Activated CD8-positive, alpha-beta T cell treated with anti-CD3 and anti-CD28 coated beads for 36 hours (primary cell): ENCODE measurements at regions not wholly inside any gene's neighbourhood (a gene's known extent, or its start where the extent isn't known, plus 50 kb on each side); places are given as distances from the start of the nearest gene placed in this dataset.

ENCODE experiments used
- ATAC-seq: fragments of 200-7000 bp; cut with Tn5 transposase; one replicate; pipeline ENCODE4 v1.10.0; 2021; ENCODE audit warnings: mild to moderate bottlenecking, moderate library complexity
- CTCF ChIA-PET: fragments of 350-600 bp; sonication (Branson Sonifier 250); formaldehyde crosslinking; loops from one replicate; lab custom pipeline; 2021; ENCODE audit warnings: antibody characterized with exemption; lab: Charles Lee
- POLR2A ChIA-PET: fragments of 350-600 bp; sonication (Branson Sonifier 250); formaldehyde crosslinking; loops from one replicate; lab custom pipeline; 2021; ENCODE audit warnings: antibody characterized with exemption; lab: Charles Lee
- DNase-seq: peaks from one replicate; pipeline ENCODE4 v3.0.0-alpha.2; 2020
- H3K27ac Mint-ChIP-seq: one replicate; pipeline ENCODE4 v1.8.0; 2021; ENCODE audit warnings: mild to moderate bottlenecking, mixed read lengths
- H3K27me3 Mint-ChIP-seq: one replicate; pipeline ENCODE4 v1.8.0; 2021; ENCODE audit warnings: mixed read lengths
- H3K36me3 Mint-ChIP-seq: one replicate; pipeline ENCODE4 v1.8.0; 2021; ENCODE audit warnings: low read depth, mixed read lengths
- H3K4me1 Mint-ChIP-seq: one replicate; pipeline ENCODE4 v1.8.0; 2021; ENCODE audit warnings: low read depth, mixed read lengths
- H3K4me3 Mint-ChIP-seq: one replicate; pipeline ENCODE4 v1.8.0; 2021; ENCODE audit warnings: mild to moderate bottlenecking, moderate library complexity, mixed read lengths
- H3K9me3 Mint-ChIP-seq: one replicate; pipeline ENCODE4 v1.8.0; 2021; ENCODE audit warnings: mixed read lengths
- CTCF ChIP-seq: fragments of 200-600 bp; IDR thresholded peaks from one replicate; pipeline ENCODE4 v1.8.0; 2022; ENCODE audit warnings: antibody characterized with exemption, mild to moderate bottlenecking
- intact Hi-C: fragments of 100-400 bp; cut with micrococcal nuclease; formaldehyde crosslinking; loops from one replicate; pipeline ENCODE4 v1.10.0; 2022

GRCh38 chr2:221973502-221973901, 325.3 kb downstream of the PAX3 start:
- ChIA-PET CTCF (no interaction called here), POLR2A (no interaction called here)
- Mint-ChIP-seq H3K36me3 (no peaks in the 10 kb centered on the region), H3K9me3 (no peaks in the 10 kb centered on the region), H3K4me1 (no peaks in the 10 kb centered on the region), H3K27me3 (peaks cover 2% of the 10 kb centered on the region), H3K4me3 (no peak overlapping the region), H3K27ac (no peak overlapping the region)
- DNase-seq (no peak), ATAC-seq (no peak)
- intact Hi-C loops = no loop called here
- TF ChIP-seq CTCF = no peak

- CTCF ChIA-PET = no interaction called here
- POLR2A ChIA-PET = no interaction called here
- no peak for DNase-seq
- intact Hi-C loops = no loop called here
- ATAC-seq = no peak
- H3K27me3 Mint-ChIP-seq = peaks cover 2% of the 10 kb centered on the region
- H3K27ac Mint-ChIP-seq = no peak overlapping the region
- H3K4me3 Mint-ChIP-seq = no peak overlapping the region
- TF ChIP-seq CTCF = no peak
- no peaks in the 10 kb centered on the region for H3K9me3 Mint-ChIP-seq
- no peaks in the 10 kb centered on the region for H3K36me3 Mint-ChIP-seq
- H3K4me1 Mint-ChIP-seq = no peaks in the 10 kb centered on the region
Observed at GRCh38 chr2:221972813-221973478, 325.9 kb downstream of the PAX3 start.

- Mint-ChIP-seq H3K36me3 (no peaks in the 10 kb centered on the region), H3K4me3 (no peak overlapping the region), H3K27ac (no peak overlapping the region), H3K9me3 (no peaks in the 10 kb centered on the region), H3K27me3 (peaks cover 2% of the 10 kb centered on the region), H3K4me1 (no peaks in the 10 kb centered on the region)
- ATAC-seq (no peak), DNase-seq (no peak)
- POLR2A ChIA-PET = no interaction called here
- intact Hi-C loops = no loop called here
- CTCF ChIA-PET = no interaction called here
- no peak for TF ChIP-seq CTCF
Observed at GRCh38 chr2:221970389-221970788, 328.4 kb downstream of the PAX3 start.

GRCh38 chr2:221969830-221970144, 329.0 kb downstream of the PAX3 start:
- TF ChIP-seq CTCF = no peak
- ChIA-PET CTCF (no interaction called here), POLR2A (interaction anchor here (0.7 kb wide), 1 partner anchor 13 kb away, joined by 3 read pairs; no protein-coding TSS in a partner anchor)
- DNase-seq (no peak), ATAC-seq (no peak)
- no peaks in the 10 kb centered on the region for H3K9me3 Mint-ChIP-seq
- H3K36me3 Mint-ChIP-seq = no peaks in the 10 kb centered on the region
- no peak overlapping the region for H3K4me3 Mint-ChIP-seq
- H3K27ac Mint-ChIP-seq = no peak overlapping the region
- peaks cover 2% of the 10 kb centered on the region for H3K27me3 Mint-ChIP-seq
- intact Hi-C loops = no loop called here
- no peaks in the 10 kb centered on the region for H3K4me1 Mint-ChIP-seq

GRCh38 chr2:221969087-221969829, 329.5 kb downstream of the PAX3 start:
- peak; percentile 2 for DNase-seq

More at GRCh38 chr2:221969087-221969829, 329.5 kb downstream of the PAX3 start:
- peak; percentile 49 for TF ChIP-seq CTCF
- peaks cover 2% of the 10 kb centered on the region for H3K27me3 Mint-ChIP-seq
- intact Hi-C loops = no loop called here
- no peak for ATAC-seq
- H3K4me1 Mint-ChIP-seq = no peaks in the 10 kb centered on the region
- H3K4me3 Mint-ChIP-seq = no peak overlapping the region
- no peak overlapping the region for H3K27ac Mint-ChIP-seq
- H3K36me3 Mint-ChIP-seq = no peaks in the 10 kb centered on the region
- no peaks in the 10 kb centered on the region for H3K9me3 Mint-ChIP-seq
- POLR2A ChIA-PET = interaction anchor here (0.7 kb wide), 1 partner anchor 14 kb away, joined by 3 read pairs; no protein-coding TSS in a partner anchor
- CTCF ChIA-PET = no interaction called here
